Endothelial cell (in vitro differentiated cells): ENCODE measurements at regions not wholly inside any gene's neighbourhood (a gene's known extent, or its start where the extent isn't known, plus 50 kb on each side); places are given as distances from the start of the nearest gene placed in this dataset.

Source experiments
- DNase-seq: peaks from one replicate; pipeline ENCODE4 v3.0.0; 2021; ENCODE audit warnings: low spot score
- H3K27ac Mint-ChIP-seq: one replicate; pipeline ENCODE4 v1.8.0; 2021; ENCODE audit warnings: mixed read lengths, inconsistent platforms; ENCODE audit not compliant: unreplicated experiment
- H3K27me3 Mint-ChIP-seq: one replicate; pipeline ENCODE4 v1.8.0; 2021; ENCODE audit warnings: mild to moderate bottlenecking, moderate library complexity, mixed read lengths, inconsistent platforms; ENCODE audit not compliant: unreplicated experiment
- H3K36me3 Mint-ChIP-seq: one replicate; pipeline ENCODE4 v1.8.0; 2021; ENCODE audit warnings: mild to moderate bottlenecking, low read depth, mixed read lengths, inconsistent platforms; ENCODE audit not compliant: unreplicated experiment
- H3K4me1 Mint-ChIP-seq: one replicate; pipeline ENCODE4 v1.8.0; 2021; ENCODE audit warnings: mild to moderate bottlenecking, mixed read lengths, inconsistent platforms; ENCODE audit not compliant: unreplicated experiment
- H3K4me3 Mint-ChIP-seq: one replicate; pipeline ENCODE4 v1.8.0; 2021; ENCODE audit warnings: mild to moderate bottlenecking, mixed read lengths, inconsistent platforms; ENCODE audit not compliant: unreplicated experiment
- H3K9me3 Mint-ChIP-seq: one replicate; pipeline ENCODE4 v1.8.0; 2021; ENCODE audit warnings: mixed read lengths, inconsistent platforms; ENCODE audit not compliant: unreplicated experiment
- TF ChIP-seq, protein P1 (sequence below): fragments of 200-600 bp; sonication (generic); IDR thresholded peaks from one replicate; pipeline ENCODE4 v1.5.0; 2021; ENCODE audit warnings: antibody characterized with exemption; ENCODE audit not compliant: unreplicated experiment

DNA sequence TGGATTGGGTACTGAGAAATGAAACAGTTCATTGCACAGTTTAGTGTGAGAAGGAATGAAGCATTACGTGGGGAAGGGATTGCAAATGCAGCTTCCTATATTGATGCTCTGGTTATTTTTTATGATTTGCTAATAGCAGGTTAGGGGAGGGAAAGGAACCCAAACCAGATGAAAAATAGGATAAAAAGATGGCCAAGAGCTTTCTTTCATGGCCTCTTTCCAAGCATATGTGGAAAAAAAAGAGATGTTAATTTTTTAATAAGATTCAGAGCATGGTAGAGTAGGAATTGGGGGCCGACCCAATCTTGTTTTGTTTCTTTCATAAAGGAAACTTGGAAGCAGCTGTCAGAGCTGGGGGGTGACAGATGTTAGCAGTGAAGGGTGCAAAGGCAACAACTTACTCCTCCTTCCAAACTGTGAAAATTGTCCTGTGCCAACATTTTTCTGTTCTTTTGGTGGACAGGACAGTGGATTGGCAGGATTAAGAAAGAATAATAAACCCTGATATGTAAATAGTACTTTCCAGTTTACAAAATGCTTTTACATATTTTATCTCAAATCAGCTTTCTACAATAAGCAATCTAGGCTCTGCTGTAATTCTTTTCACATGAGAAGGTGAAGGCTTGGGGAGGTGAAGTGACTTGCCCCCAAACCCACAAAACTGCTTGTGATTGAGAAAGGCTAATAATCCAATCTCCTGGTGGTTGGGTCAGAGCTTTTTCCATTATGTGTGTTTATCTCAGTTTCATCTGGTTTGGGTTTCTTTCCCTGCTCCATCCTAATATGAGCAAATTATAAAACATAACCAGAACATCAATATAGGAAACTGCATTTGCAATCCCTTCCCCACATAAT lies 270.1 kb downstream of the ETAA1 start:
- Mint-ChIP-seq H3K9me3 (no peaks in the 10 kb centered on the region), H3K36me3 (no peaks in the 10 kb centered on the region), H3K27me3 (no peaks in the 10 kb centered on the region), H3K27ac (no peak overlapping the region), H3K4me1 (no peaks in the 10 kb centered on the region), H3K4me3 (no peak overlapping the region)
- TF ChIP-seq, protein P1, sequence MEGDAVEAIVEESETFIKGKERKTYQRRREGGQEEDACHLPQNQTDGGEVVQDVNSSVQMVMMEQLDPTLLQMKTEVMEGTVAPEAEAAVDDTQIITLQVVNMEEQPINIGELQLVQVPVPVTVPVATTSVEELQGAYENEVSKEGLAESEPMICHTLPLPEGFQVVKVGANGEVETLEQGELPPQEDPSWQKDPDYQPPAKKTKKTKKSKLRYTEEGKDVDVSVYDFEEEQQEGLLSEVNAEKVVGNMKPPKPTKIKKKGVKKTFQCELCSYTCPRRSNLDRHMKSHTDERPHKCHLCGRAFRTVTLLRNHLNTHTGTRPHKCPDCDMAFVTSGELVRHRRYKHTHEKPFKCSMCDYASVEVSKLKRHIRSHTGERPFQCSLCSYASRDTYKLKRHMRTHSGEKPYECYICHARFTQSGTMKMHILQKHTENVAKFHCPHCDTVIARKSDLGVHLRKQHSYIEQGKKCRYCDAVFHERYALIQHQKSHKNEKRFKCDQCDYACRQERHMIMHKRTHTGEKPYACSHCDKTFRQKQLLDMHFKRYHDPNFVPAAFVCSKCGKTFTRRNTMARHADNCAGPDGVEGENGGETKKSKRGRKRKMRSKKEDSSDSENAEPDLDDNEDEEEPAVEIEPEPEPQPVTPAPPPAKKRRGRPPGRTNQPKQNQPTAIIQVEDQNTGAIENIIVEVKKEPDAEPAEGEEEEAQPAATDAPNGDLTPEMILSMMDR: no peak
- DNase-seq: no peak

- H3K27me3 Mint-ChIP-seq: no peaks in the 10 kb centered on the region
- H3K27ac Mint-ChIP-seq: no peak overlapping the region
- no peaks in the 10 kb centered on the region for H3K36me3 Mint-ChIP-seq
- H3K4me3 Mint-ChIP-seq: no peak overlapping the region
- H3K9me3 Mint-ChIP-seq: no peaks in the 10 kb centered on the region
- DNase-seq: no peak
- no peaks in the 10 kb centered on the region for H3K4me1 Mint-ChIP-seq
- TF ChIP-seq, protein P1: no peak
Observed at GRCh38 chr2:67668538-67668937, 271.4 kb downstream of the ETAA1 start.

DNA sequence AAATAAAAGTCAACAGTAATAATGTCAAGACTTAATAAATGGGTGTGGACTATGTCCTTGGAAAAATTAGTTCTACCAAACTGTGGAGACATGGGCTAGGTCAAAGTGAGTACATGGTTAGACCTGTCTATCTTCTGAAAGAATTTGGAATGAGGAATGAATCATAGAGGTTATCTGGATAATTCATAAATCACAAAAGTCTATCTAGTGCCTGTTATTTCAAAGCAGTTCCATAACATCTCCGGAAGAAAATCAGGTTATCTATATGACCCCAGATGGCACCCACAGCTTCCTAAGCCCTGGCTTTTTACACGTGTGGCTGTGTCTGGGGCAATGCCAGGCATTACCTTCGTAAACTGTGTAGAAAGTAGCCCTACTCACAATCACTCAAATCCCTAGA lies 272.0 kb downstream of the ETAA1 start:
- no peaks in the 10 kb centered on the region for H3K36me3 Mint-ChIP-seq
- H3K27ac Mint-ChIP-seq: no peak overlapping the region
- no peak for DNase-seq
- no peaks in the 10 kb centered on the region for H3K4me1 Mint-ChIP-seq
- H3K4me3 Mint-ChIP-seq: no peak overlapping the region
- no peaks in the 10 kb centered on the region for H3K9me3 Mint-ChIP-seq
- H3K27me3 Mint-ChIP-seq: no peaks in the 10 kb centered on the region
- TF ChIP-seq, protein P1: no peak

GRCh38 chr2:67669766-67670165 lies 272.6 kb downstream of the ETAA1 start:
- Mint-ChIP-seq H3K36me3 (no peaks in the 10 kb centered on the region), H3K9me3 (no peaks in the 10 kb centered on the region), H3K27ac (no peak overlapping the region), H3K4me1 (no peaks in the 10 kb centered on the region), H3K4me3 (no peak overlapping the region), H3K27me3 (no peaks in the 10 kb centered on the region)
- DNase-seq: no peak
- TF ChIP-seq, protein P1: no peak

GRCh38 chr2:67670747-67671183 lies 273.6 kb downstream of the ETAA1 start:
- no peak for DNase-seq
- Mint-ChIP-seq H3K4me3 (no peak overlapping the region), H3K27me3 (no peaks in the 10 kb centered on the region), H3K27ac (no peak overlapping the region), H3K36me3 (peaks cover 3% of the 10 kb centered on the region), H3K4me1 (no peaks in the 10 kb centered on the region), H3K9me3 (no peaks in the 10 kb centered on the region)
- TF ChIP-seq, protein P1: no peak
